DMS153 treated with DMSO at 0.1 percent for 48 hours (cell line): ENCODE measurements at regions not wholly inside any gene's neighbourhood (a gene's known extent, or its start where the extent isn't known, plus 50 kb on each side); places are given as distances from the start of the nearest gene placed in this dataset.

ENCODE experiments used
- DNase-seq: peaks from one replicate; lab custom pipeline; 2025; ENCODE audit not compliant: unreplicated experiment; lab: John Stamatoyannopoulos, UW

GRCh38 chr17:33750943-33751701 lies 458.0 kb upstream of the ASIC2 start:
- DNase-seq = peak; percentile 43

GRCh38 chr17:33751702-33752065 lies 458.6 kb upstream of the ASIC2 start:
- DNase-seq = no peak

- no peak for DNase-seq
Measured at GRCh38 chr17:33753452-33753851, 460.4 kb upstream of the ASIC2 start.

- no peak for DNase-seq
Measured at GRCh38 chr17:33756021-33756420, 462.9 kb upstream of the ASIC2 start.

- DNase-seq = no peak
Measured at GRCh38 chr17:33765871-33766270, 472.8 kb upstream of the ASIC2 start.

- DNase-seq = no peak
Measured at GRCh38 chr17:33766721-33767120, 473.6 kb upstream of the ASIC2 start.

- no peak for DNase-seq
Measured at GRCh38 chr17:33769066-33769465, 476.0 kb upstream of the ASIC2 start.

GRCh38 chr17:33776304-33776703 lies 478.8 kb upstream of the CCL2 start:
- no peak for DNase-seq

- no peak for DNase-seq
Measured at GRCh38 chr17:33776903-33777302, 478.2 kb upstream of the CCL2 start.

GRCh38 chr17:33777674-33778073 lies 477.4 kb upstream of the CCL2 start:
- DNase-seq = no peak

- no peak for DNase-seq
Measured at GRCh38 chr17:33778505-33779233, 476.4 kb upstream of the CCL2 start.

- peak; percentile 71 for DNase-seq
Measured at GRCh38 chr17:33779234-33779591, 475.9 kb upstream of the CCL2 start.

- no peak for DNase-seq
Measured at GRCh38 chr17:33785281-33785680, 469.8 kb upstream of the CCL2 start.

- no peak for DNase-seq
Measured at GRCh38 chr17:33786478-33786877, 468.6 kb upstream of the CCL2 start.

GRCh38 chr17:33789658-33790057 lies 465.4 kb upstream of the CCL2 start:
- no peak for DNase-seq

- no peak for DNase-seq
Measured at GRCh38 chr17:33797181-33797580, 457.9 kb upstream of the CCL2 start.

GRCh38 chr17:33798308-33798707 lies 456.8 kb upstream of the CCL2 start:
- no peak for DNase-seq

- peak; percentile 2 for DNase-seq
Measured at GRCh38 chr17:33802349-33803198, 452.5 kb upstream of the CCL2 start.

GRCh38 chr17:33803199-33803685 lies 451.8 kb upstream of the CCL2 start:
- DNase-seq = no peak

- peak; percentile 6 for DNase-seq
Measured at GRCh38 chr17:33803686-33804085, 451.4 kb upstream of the CCL2 start.

- peak; percentile 3 for DNase-seq
Measured at GRCh38 chr17:33804401-33804800, 450.7 kb upstream of the CCL2 start.

- no peak for DNase-seq
Measured at GRCh38 chr17:33806631-33807030, 448.5 kb upstream of the CCL2 start.
